ENCODE measurements at regions not wholly inside any gene's neighbourhood (a gene's known extent, or its start where the extent isn't known, plus 50 kb on each side); places are given as distances from the start of the nearest gene placed in this dataset.

DNA sequence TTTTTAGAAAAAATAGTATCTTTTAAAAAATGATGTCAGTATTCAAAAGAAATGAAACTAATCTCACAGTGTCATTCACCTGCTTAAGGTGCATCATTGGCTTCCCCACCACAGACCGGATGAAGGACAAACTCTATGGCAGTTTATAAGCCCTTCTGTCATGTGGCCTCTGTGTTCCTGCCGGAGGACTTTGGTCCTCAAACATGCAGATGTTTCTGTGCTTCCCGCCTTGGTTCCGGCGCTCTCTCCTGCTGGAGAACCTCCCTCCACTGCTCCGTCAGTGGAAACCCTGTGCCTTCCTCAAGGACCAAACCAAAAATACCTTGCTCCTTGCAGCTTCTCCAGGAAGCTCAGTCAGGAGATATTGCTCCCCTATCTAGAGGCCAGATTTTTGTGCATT lies 326.3 kb downstream of the UACA start:
- TF ChIP-seq, protein P1, sequence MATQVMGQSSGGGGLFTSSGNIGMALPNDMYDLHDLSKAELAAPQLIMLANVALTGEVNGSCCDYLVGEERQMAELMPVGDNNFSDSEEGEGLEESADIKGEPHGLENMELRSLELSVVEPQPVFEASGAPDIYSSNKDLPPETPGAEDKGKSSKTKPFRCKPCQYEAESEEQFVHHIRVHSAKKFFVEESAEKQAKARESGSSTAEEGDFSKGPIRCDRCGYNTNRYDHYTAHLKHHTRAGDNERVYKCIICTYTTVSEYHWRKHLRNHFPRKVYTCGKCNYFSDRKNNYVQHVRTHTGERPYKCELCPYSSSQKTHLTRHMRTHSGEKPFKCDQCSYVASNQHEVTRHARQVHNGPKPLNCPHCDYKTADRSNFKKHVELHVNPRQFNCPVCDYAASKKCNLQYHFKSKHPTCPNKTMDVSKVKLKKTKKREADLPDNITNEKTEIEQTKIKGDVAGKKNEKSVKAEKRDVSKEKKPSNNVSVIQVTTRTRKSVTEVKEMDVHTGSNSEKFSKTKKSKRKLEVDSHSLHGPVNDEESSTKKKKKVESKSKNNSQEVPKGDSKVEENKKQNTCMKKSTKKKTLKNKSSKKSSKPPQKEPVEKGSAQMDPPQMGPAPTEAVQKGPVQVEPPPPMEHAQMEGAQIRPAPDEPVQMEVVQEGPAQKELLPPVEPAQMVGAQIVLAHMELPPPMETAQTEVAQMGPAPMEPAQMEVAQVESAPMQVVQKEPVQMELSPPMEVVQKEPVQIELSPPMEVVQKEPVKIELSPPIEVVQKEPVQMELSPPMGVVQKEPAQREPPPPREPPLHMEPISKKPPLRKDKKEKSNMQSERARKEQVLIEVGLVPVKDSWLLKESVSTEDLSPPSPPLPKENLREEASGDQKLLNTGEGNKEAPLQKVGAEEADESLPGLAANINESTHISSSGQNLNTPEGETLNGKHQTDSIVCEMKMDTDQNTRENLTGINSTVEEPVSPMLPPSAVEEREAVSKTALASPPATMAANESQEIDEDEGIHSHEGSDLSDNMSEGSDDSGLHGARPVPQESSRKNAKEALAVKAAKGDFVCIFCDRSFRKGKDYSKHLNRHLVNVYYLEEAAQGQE (IDR thresholded peaks at IDR 0.05; ENCODE audit: insufficient read depth in 1 of 2, low read depth in 2 of 2, low read length in 2 of 2): no peak
- no peak for TF ChIP-seq POLR2AphosphoS5 (IDR thresholded peaks at IDR 0.05; ENCODE audit: low read depth, low read length)
- TF ChIP-seq SIN3A (IDR thresholded peaks at IDR 0.05; ENCODE audit: borderline replicate concordance, insufficient read depth, low read length): no peak
